ENCODE measurements at regions not wholly inside any gene's neighbourhood (a gene's known extent, or its start where the extent isn't known, plus 50 kb on each side); places are given as distances from the start of the nearest gene placed in this dataset.
A peak's percentile ranks its signal among the peaks of the same experiment; 100 is the strongest.

DNA sequence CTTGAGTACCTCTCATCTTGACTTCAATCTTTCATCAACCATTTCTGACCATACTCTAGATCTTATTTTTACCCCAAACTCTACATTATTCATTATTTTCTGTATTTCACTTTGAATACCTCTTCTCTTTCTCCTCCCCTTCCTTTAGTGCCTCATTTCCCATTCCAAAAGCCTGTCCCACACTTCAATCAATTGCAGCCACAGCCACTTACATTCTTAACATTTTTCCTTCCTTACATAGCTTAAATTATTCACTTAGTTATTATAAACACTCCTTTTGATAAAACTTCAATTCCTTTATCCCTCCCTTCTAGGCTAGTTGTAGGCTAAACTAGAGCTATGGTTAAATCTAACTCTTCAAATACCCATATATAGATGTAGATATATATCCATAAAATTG lies 344.0 kb downstream of the PRR16 start:
- Histone ChIP-seq H2AFZ (replicated peaks; ENCODE audit: low read length, poor library complexity) (no peak overlapping the region), H3K9ac (ENCODE audit: low read depth, low read length) (no peak overlapping the region), H3K27me3 (ENCODE audit: control insufficient read depth, insufficient read depth, low read length) (no peaks in the 10 kb centered on the region), H2BK15ac (ENCODE audit: low read depth, low read length) (no peak overlapping the region), H3K23ac (ENCODE audit: low read depth, low read length) (no peak overlapping the region), H3K9me1 (ENCODE audit: insufficient read depth, low read length) (no peaks in the 10 kb centered on the region), H4K91ac (ENCODE audit: insufficient read depth, low read depth, low read length) (peak overlapping the region; percentile 62; the same call in 1 of the 2 replicates), H2AK5ac (ENCODE audit: low read depth, low read length) (no peak overlapping the region), H3K36me3 (ENCODE audit: control insufficient read depth, insufficient read depth, low read length) (no peaks in the 10 kb centered on the region), H4K20me1 (ENCODE audit: insufficient read depth, low read length) (no peaks in the 10 kb centered on the region), H4K8ac (ENCODE audit: low read depth in 2 of 2, low read length in 2 of 2) (peak overlapping the region in 1 of 2 experiments; percentile 47; a peak in 1 of 4 replicates), H3K9me3 (ENCODE audit: control insufficient read depth, insufficient read depth, low read length) (0 out of 2 replicates have a peak, but pooled peaks cover 2% of the 10 kb centered on the region), H2BK120ac (ENCODE audit: low read depth, low read length) (no peak overlapping the region; the same call in 1 of the 2 replicates), H2AK9ac (replicated peaks; ENCODE audit: low read depth, low read length, poor library complexity) (no peak overlapping the region), H3K4me1 (ENCODE audit: control insufficient read depth, insufficient read depth, low read length) (peaks cover 2% of the 10 kb centered on the region; the same call in 1 of the 2 replicates), H3K18ac (ENCODE audit: low read depth, low read length) (no peak overlapping the region), H3K14ac (replicated peaks; ENCODE audit: low read depth, low read length) (no peak overlapping the region), H2BK20ac (ENCODE audit: low read depth, low read length) (peak overlapping the region; percentile 4; the same call in 1 of the 2 replicates), H3K27ac (ENCODE audit: insufficient read depth, low read length) (no peak overlapping the region), H3K56ac (ENCODE audit: extremely low read depth, insufficient read depth, low read length) (no peak overlapping the region), H3K4me3 (ENCODE audit: insufficient read depth, low read depth, low read length) (no peak overlapping the region), H3K4me2 (ENCODE audit: low read depth, low read length) (no peak overlapping the region), H2BK5ac (ENCODE audit: low read depth, low read length, poor library complexity, severe bottlenecking) (no peak overlapping the region), H3K4ac (ENCODE audit: low read depth, low read length) (0 out of 2 replicates have a peak overlapping the region, but pooled peaks have one; percentile 13), H4K5ac (ENCODE audit: low read depth, low read length) (no peak overlapping the region), H3K79me1 (ENCODE audit: low read depth in 1 of 2, low read length in 2 of 2) (no peaks in the 10 kb centered on the region)
- no peak for TF ChIP-seq CEBPB (IDR thresholded peaks at IDR 0.05; ENCODE audit: low read depth, low read length)
- TF ChIP-seq RCOR1 (IDR thresholded peaks at IDR 0.05; ENCODE audit: insufficient replicate concordance, low read length) = no peak
- no peak for TF ChIP-seq BHLHE40 (IDR thresholded peaks at IDR 0.05; ENCODE audit: low read depth, low read length)
- TF ChIP-seq MAZ (IDR thresholded peaks at IDR 0.05; ENCODE audit: borderline replicate concordance, low read depth, low read length) = no peak
- no peak for TF ChIP-seq MAFK (IDR thresholded peaks at IDR 0.05; ENCODE audit: low read depth, low read length)
- TF ChIP-seq, protein P1, sequence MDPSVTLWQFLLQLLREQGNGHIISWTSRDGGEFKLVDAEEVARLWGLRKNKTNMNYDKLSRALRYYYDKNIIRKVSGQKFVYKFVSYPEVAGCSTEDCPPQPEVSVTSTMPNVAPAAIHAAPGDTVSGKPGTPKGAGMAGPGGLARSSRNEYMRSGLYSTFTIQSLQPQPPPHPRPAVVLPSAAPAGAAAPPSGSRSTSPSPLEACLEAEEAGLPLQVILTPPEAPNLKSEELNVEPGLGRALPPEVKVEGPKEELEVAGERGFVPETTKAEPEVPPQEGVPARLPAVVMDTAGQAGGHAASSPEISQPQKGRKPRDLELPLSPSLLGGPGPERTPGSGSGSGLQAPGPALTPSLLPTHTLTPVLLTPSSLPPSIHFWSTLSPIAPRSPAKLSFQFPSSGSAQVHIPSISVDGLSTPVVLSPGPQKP (IDR thresholded peaks at IDR 0.05; ENCODE audit: borderline replicate concordance, low read depth, low read length) = no peak
- no peak for TF ChIP-seq POLR2A (IDR thresholded peaks at IDR 0.05; ENCODE audit: low read depth, low read length)
- no peak for TF ChIP-seq CHD1 (IDR thresholded peaks at IDR 0.05; ENCODE audit: low read depth, low read length)
- TF ChIP-seq MXI1 (IDR thresholded peaks at IDR 0.05; ENCODE audit: borderline replicate concordance, low read depth, low read length) = no peak
- TF ChIP-seq FOS (IDR thresholded peaks at IDR 0.05; ENCODE audit: low read depth, low read length) = no peak
- TF ChIP-seq, protein P2, sequence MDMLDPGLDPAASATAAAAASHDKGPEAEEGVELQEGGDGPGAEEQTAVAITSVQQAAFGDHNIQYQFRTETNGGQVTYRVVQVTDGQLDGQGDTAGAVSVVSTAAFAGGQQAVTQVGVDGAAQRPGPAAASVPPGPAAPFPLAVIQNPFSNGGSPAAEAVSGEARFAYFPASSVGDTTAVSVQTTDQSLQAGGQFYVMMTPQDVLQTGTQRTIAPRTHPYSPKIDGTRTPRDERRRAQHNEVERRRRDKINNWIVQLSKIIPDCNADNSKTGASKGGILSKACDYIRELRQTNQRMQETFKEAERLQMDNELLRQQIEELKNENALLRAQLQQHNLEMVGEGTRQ (IDR thresholded peaks at IDR 0.05; ENCODE audit: low read depth, low read length) = no peak
- DNase-seq (peak; percentile 39), ATAC-seq (ENCODE audit: low read depth) (peak; percentile 61)
- intact Hi-C loops (cut with micrococcal nuclease) = loop anchor here (5.0 to 10.0 kb wide), 4 partner anchors 123 to 1336 kb away; no protein-coding TSS in a partner anchor
- dilution Hi-C loops (cut with HindIII; ENCODE audit: low sequenced_read_pairs, unreplicated experiment) = no loop called here
- no TSS peak for BruUV-seq (replicated peaks)
- in situ Hi-C loops (cut with MboI; ENCODE audit: low sequenced_read_pairs) = loop anchor here (10.0 kb wide), 1 partner anchor 343 kb away; the partner anchor contains the start of gene PRR16
- POLR2A ChIA-PET (ENCODE audit: unreplicated experiment) = no interaction called here
- CTCF ChIA-PET = no interaction called here

Data from IMR-90 (cell line).